ENCODE measurements at regions not wholly inside any gene's neighbourhood (a gene's known extent, or its start where the extent isn't known, plus 50 kb on each side); places are given as distances from the start of the nearest gene placed in this dataset.

- TF ChIP-seq CTCF (IDR thresholded peaks at IDR 0.05): no peak
- TF ChIP-seq EZH2phosphoT487 (IDR thresholded peaks at IDR 0.05): no peak
- Mint-ChIP-seq H3K36me3 (no peaks in the 10 kb centered on the region), H3K4me1 (peaks cover 2% of the 10 kb centered on the region), H3K27ac (no peak overlapping the region), H3K27me3 (ENCODE audit: insufficient read depth, low read depth) (peaks cover 2% of the 10 kb centered on the region), H3K9me3 (no peaks in the 10 kb centered on the region), H3K4me3 (no peak overlapping the region)
- Histone ChIP-seq H3K79me2 (ENCODE audit: low read depth) (no peaks in the 10 kb centered on the region), H3K27ac (no peak overlapping the region), H3K4me3 (no peak overlapping the region), H3K4me1 (no peaks in the 10 kb centered on the region), H3F3A (ENCODE audit: low read depth) (no peaks in the 10 kb centered on the region), H3K9ac (no peak overlapping the region), H3K36me3 (no peaks in the 10 kb centered on the region), H2AFZ (replicated peaks) (no peak overlapping the region), H3K9me3 (ENCODE audit: low read depth) (no peaks in the 10 kb centered on the region), H3K4me2 (no peak overlapping the region), H3K27me3 (no peaks in the 10 kb centered on the region), H4K20me1 (ENCODE audit: low read depth) (no peaks in the 10 kb centered on the region)
- DNase-seq (ENCODE audit: low spot score): no peak
Observed at GRCh38 chr5:52359261-52359660, 428.5 kb upstream of the ITGA1 start.

DNA sequence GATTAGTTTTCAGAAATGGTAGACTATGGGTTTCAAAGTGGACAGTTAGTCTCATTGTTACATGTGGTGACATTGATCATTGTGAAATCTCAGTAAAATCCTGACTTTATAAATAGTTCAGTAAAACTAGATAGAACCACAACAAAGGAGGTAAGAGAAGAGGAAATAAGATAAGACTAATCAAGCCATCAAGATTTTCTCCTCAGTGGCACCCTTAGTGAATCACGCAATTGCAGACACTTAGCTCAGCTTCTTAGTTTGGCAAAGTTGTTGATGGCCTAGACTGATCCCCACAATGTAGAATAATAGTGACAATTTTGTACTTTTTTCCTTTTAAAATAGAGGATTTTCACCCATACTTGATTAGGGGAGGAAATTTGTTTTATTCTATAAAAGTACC, 426.7 kb upstream of the ITGA1 start:
- Histone ChIP-seq H3K4me1 (no peaks in the 10 kb centered on the region), H3K36me3 (no peaks in the 10 kb centered on the region), H3F3A (ENCODE audit: low read depth) (no peaks in the 10 kb centered on the region), H2AFZ (replicated peaks) (no peak overlapping the region), H4K20me1 (ENCODE audit: low read depth) (no peaks in the 10 kb centered on the region), H3K27me3 (no peaks in the 10 kb centered on the region), H3K79me2 (ENCODE audit: low read depth) (no peaks in the 10 kb centered on the region), H3K27ac (no peak overlapping the region), H3K4me2 (no peak overlapping the region), H3K4me3 (no peak overlapping the region), H3K9ac (no peak overlapping the region), H3K9me3 (ENCODE audit: low read depth) (no peaks in the 10 kb centered on the region)
- Mint-ChIP-seq H3K4me3 (no peak overlapping the region), H3K4me1 (peaks cover 11% of the 10 kb centered on the region), H3K36me3 (no peaks in the 10 kb centered on the region), H3K27ac (no peak overlapping the region), H3K9me3 (no peaks in the 10 kb centered on the region), H3K27me3 (ENCODE audit: insufficient read depth, low read depth) (no peaks in the 10 kb centered on the region)
- TF ChIP-seq CTCF (IDR thresholded peaks at IDR 0.05) (no peak), EZH2phosphoT487 (IDR thresholded peaks at IDR 0.05) (no peak), EZH2 (IDR thresholded peaks at IDR 0.05) (no peak)
- no peak for DNase-seq (ENCODE audit: low spot score)

- Histone ChIP-seq H3K27ac (no peak overlapping the region), H3K4me3 (no peak overlapping the region), H3K9ac (no peak overlapping the region), H2AFZ (replicated peaks) (no peak overlapping the region), H4K20me1 (ENCODE audit: low read depth) (no peaks in the 10 kb centered on the region), H3K4me1 (no peaks in the 10 kb centered on the region), H3K27me3 (no peaks in the 10 kb centered on the region), H3K36me3 (no peaks in the 10 kb centered on the region), H3F3A (ENCODE audit: low read depth) (no peaks in the 10 kb centered on the region), H3K9me3 (ENCODE audit: low read depth) (no peaks in the 10 kb centered on the region), H3K4me2 (no peak overlapping the region), H3K79me2 (ENCODE audit: low read depth) (no peaks in the 10 kb centered on the region)
- TF ChIP-seq EZH2 (IDR thresholded peaks at IDR 0.05) (no peak), CTCF (IDR thresholded peaks at IDR 0.05) (no peak), EZH2phosphoT487 (IDR thresholded peaks at IDR 0.05) (no peak)
- Mint-ChIP-seq H3K4me3 (no peak overlapping the region), H3K4me1 (no peaks in the 10 kb centered on the region), H3K27me3 (ENCODE audit: insufficient read depth, low read depth) (peaks cover 2% of the 10 kb centered on the region), H3K27ac (no peak overlapping the region), H3K36me3 (no peaks in the 10 kb centered on the region), H3K9me3 (peaks cover 2% of the 10 kb centered on the region)
- no peak for DNase-seq (ENCODE audit: low spot score)
Observed at GRCh38 chr5:52374286-52374685, 413.4 kb upstream of the ITGA1 start.

DNA sequence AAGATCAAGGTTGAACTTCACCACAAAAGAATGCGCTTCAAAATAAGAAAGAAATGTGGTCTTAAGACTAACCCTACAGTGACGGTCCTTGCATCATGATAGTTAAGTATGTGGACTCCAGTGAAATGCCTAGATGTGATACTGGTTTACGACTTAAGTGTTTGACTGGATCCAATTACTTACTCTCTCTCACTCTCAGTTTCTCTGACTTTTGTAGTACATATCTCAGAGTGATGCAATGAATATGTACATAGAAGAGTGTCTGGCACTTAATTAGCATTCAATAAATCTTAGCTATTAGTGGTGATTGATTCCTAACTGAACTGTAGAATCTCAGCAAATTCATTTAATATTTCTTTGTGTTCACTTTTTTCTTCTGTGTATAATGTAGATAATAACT, 411.7 kb upstream of the ITGA1 start:
- TF ChIP-seq EZH2phosphoT487 (IDR thresholded peaks at IDR 0.05) (no peak), EZH2 (IDR thresholded peaks at IDR 0.05) (no peak), CTCF (IDR thresholded peaks at IDR 0.05) (no peak)
- Histone ChIP-seq H4K20me1 (ENCODE audit: low read depth) (no peaks in the 10 kb centered on the region), H3F3A (ENCODE audit: low read depth) (no peaks in the 10 kb centered on the region), H3K4me3 (no peak overlapping the region), H3K4me2 (no peak overlapping the region), H3K79me2 (ENCODE audit: low read depth) (no peaks in the 10 kb centered on the region), H3K27me3 (no peaks in the 10 kb centered on the region), H3K36me3 (no peaks in the 10 kb centered on the region), H3K27ac (no peak overlapping the region), H3K9ac (no peak overlapping the region), H3K4me1 (no peaks in the 10 kb centered on the region), H3K9me3 (ENCODE audit: low read depth) (no peaks in the 10 kb centered on the region), H2AFZ (replicated peaks) (no peak overlapping the region)
- peaks cover 2% of the 10 kb centered on the region for H3K27me3 Mint-ChIP-seq (ENCODE audit: insufficient read depth, low read depth)
- no peak for DNase-seq (ENCODE audit: low spot score)
- no peaks in the 10 kb centered on the region for H3K4me1 Mint-ChIP-seq
- H3K27ac Mint-ChIP-seq: no peak overlapping the region
- peaks cover 5% of the 10 kb centered on the region for H3K9me3 Mint-ChIP-seq
- no peak overlapping the region for H3K4me3 Mint-ChIP-seq
- H3K36me3 Mint-ChIP-seq: no peaks in the 10 kb centered on the region

Data from neural progenitor cell (in vitro differentiated cells).